Vagina (tissue), 2 donors: ENCODE measurements at regions not wholly inside any gene's neighbourhood (a gene's known extent, or its start where the extent isn't known, plus 50 kb on each side); places are given as distances from the start of the nearest gene placed in this dataset.

Experiments used
- CTCF ChIP-seq, 3 experiments: fragments of 450-650 bp in 2 of 3; fragments of 200-600 bp in 1 of 3; sonication (generic) in 1 of 3; IDR thresholded peaks; one replicate each; pipeline ENCODE4 v1.5.1; 2017 to 2019; ENCODE audit warnings: antibody characterized with exemption in 3 of 3, mild to moderate bottlenecking in 2 of 3, moderate library complexity in 2 of 3
- POLR2A ChIP-seq, 2 donors: fragments of 450-650 bp; IDR thresholded peaks; one replicate each; pipeline ENCODE4 v1.6.1; 2017; ENCODE audit warnings: antibody characterized with exemption in 2 of 2, mild to moderate bottlenecking in 2 of 2, moderate library complexity in 2 of 2
- POLR2AphosphoS5 ChIP-seq, 2 donors: sonication (generic); formaldehyde crosslinking; IDR thresholded peaks; one replicate each; pipeline ENCODE4 v1.9.0; 2017; ENCODE audit warnings: antibody characterized with exemption in 2 of 2, mild to moderate bottlenecking in 2 of 2, low read depth in 1 of 2; ENCODE audit not compliant: insufficient read depth in 1 of 2

- TF ChIP-seq CTCF (IDR thresholded peaks at IDR 0.05) (no peak), POLR2A (IDR thresholded peaks at IDR 0.05) (no peak), POLR2AphosphoS5 (IDR thresholded peaks at IDR 0.05; ENCODE audit: insufficient read depth in 1 of 2, low read depth in 1 of 2) (no peak)
Measured at GRCh38 chr13:67917291-67917987, 687.3 kb upstream of the PCDH9 start.
